ENCODE measurements at regions not wholly inside any gene's neighbourhood (a gene's known extent, or its start where the extent isn't known, plus 50 kb on each side); places are given as distances from the start of the nearest gene placed in this dataset.

- no peak for DNase-seq (ENCODE audit: low read depth, low spot score)
Measured at GRCh38 chr9:8262625-8263622, 463.3 kb upstream of the DMAC1 start.

GRCh38 chr9:8261737-8262136 lies 462.2 kb upstream of the DMAC1 start:
- no peak overlapping the region for H3K4me3 ChIP-seq (ENCODE audit: low read length)
- no peak for DNase-seq (ENCODE audit: low read depth, low spot score)

More at GRCh38 chr9:8262625-8263622, 463.3 kb upstream of the DMAC1 start:
- no peak overlapping the region for H3K4me3 ChIP-seq (ENCODE audit: low read length)

GRCh38 chr9:8259028-8259427 lies 459.4 kb upstream of the DMAC1 start:
- H3K4me3 ChIP-seq (ENCODE audit: low read length): no peak overlapping the region
- DNase-seq (ENCODE audit: low read depth, low spot score): no peak

GRCh38 chr9:8256880-8257279 lies 457.3 kb upstream of the DMAC1 start:
- no peak for DNase-seq (ENCODE audit: low read depth, low spot score)
- no peak overlapping the region for H3K4me3 ChIP-seq (ENCODE audit: low read length)

- no peak overlapping the region for H3K4me3 ChIP-seq (ENCODE audit: low read length)
- DNase-seq (ENCODE audit: low read depth, low spot score): no peak
Measured at GRCh38 chr9:8255850-8256249, 456.3 kb upstream of the DMAC1 start.

- no peak for DNase-seq (ENCODE audit: low read depth, low spot score)
Measured at GRCh38 chr9:8254541-8254940, 455.0 kb upstream of the DMAC1 start.

GRCh38 chr9:8252445-8252844 lies 452.9 kb upstream of the DMAC1 start:
- H3K4me3 ChIP-seq (ENCODE audit: low read length): no peak overlapping the region
- no peak for DNase-seq (ENCODE audit: low read depth, low spot score)

More at GRCh38 chr9:8254541-8254940, 455.0 kb upstream of the DMAC1 start:
- no peak overlapping the region for H3K4me3 ChIP-seq (ENCODE audit: low read length)

GRCh38 chr9:8251566-8251965 lies 452.0 kb upstream of the DMAC1 start:
- DNase-seq (ENCODE audit: low read depth, low spot score): no peak
- H3K4me3 ChIP-seq (ENCODE audit: low read length): no peak overlapping the region

- no peak overlapping the region for H3K4me3 ChIP-seq (ENCODE audit: low read length)
- no peak for DNase-seq (ENCODE audit: low read depth, low spot score)
Measured at GRCh38 chr9:8244505-8245092, 445.0 kb upstream of the DMAC1 start.

- no peak for DNase-seq (ENCODE audit: low read depth, low spot score)
- H3K4me3 ChIP-seq (ENCODE audit: low read length): no peak overlapping the region
Measured at GRCh38 chr9:8241201-8241600, 441.6 kb upstream of the DMAC1 start.

GRCh38 chr9:8237096-8237495 lies 437.5 kb upstream of the DMAC1 start:
- no peak for DNase-seq (ENCODE audit: low read depth, low spot score)
- no peak overlapping the region for H3K4me3 ChIP-seq (ENCODE audit: low read length)

GRCh38 chr9:8235489-8235888 lies 435.9 kb upstream of the DMAC1 start:
- no peak overlapping the region for H3K4me3 ChIP-seq (ENCODE audit: low read length)
- no peak for DNase-seq (ENCODE audit: low read depth, low spot score)

- H3K4me3 ChIP-seq (ENCODE audit: low read length): no peak overlapping the region
- no peak for DNase-seq (ENCODE audit: low read depth, low spot score)
Measured at GRCh38 chr9:8234316-8234715, 434.7 kb upstream of the DMAC1 start.

- DNase-seq (ENCODE audit: low read depth, low spot score): no peak
Measured at GRCh38 chr9:8232726-8233125, 433.1 kb upstream of the DMAC1 start.

GRCh38 chr9:8229226-8229625 lies 429.6 kb upstream of the DMAC1 start:
- no peak for DNase-seq (ENCODE audit: low read depth, low spot score)
- no peak overlapping the region for H3K4me3 ChIP-seq (ENCODE audit: low read length)

More at GRCh38 chr9:8232726-8233125, 433.1 kb upstream of the DMAC1 start:
- H3K4me3 ChIP-seq (ENCODE audit: low read length): no peak overlapping the region

GRCh38 chr9:8224381-8224801 lies 424.8 kb upstream of the DMAC1 start:
- DNase-seq (ENCODE audit: low read depth, low spot score): no peak
- no peak overlapping the region for H3K4me3 ChIP-seq (ENCODE audit: low read length)

- no peak overlapping the region for H3K4me3 ChIP-seq (ENCODE audit: low read length)
- DNase-seq (ENCODE audit: low read depth, low spot score): no peak
Measured at GRCh38 chr9:8223861-8224260, 424.3 kb upstream of the DMAC1 start.

- DNase-seq (ENCODE audit: low read depth, low spot score): no peak
- H3K4me3 ChIP-seq (ENCODE audit: low read length): no peak overlapping the region
Measured at GRCh38 chr9:8221462-8221861, 421.9 kb upstream of the DMAC1 start.

GRCh38 chr9:8208465-8208864 lies 408.9 kb upstream of the DMAC1 start:
- DNase-seq (ENCODE audit: low read depth, low spot score): no peak
- no peak overlapping the region for H3K4me3 ChIP-seq (ENCODE audit: low read length)

GRCh38 chr9:8207596-8207995 lies 408.0 kb upstream of the DMAC1 start:
- DNase-seq (ENCODE audit: low read depth, low spot score): no peak
- no peak overlapping the region for H3K4me3 ChIP-seq (ENCODE audit: low read length)
